ENCODE measurements at regions not wholly inside any gene's neighbourhood (a gene's known extent, or its start where the extent isn't known, plus 50 kb on each side); places are given as distances from the start of the nearest gene placed in this dataset.

DNA sequence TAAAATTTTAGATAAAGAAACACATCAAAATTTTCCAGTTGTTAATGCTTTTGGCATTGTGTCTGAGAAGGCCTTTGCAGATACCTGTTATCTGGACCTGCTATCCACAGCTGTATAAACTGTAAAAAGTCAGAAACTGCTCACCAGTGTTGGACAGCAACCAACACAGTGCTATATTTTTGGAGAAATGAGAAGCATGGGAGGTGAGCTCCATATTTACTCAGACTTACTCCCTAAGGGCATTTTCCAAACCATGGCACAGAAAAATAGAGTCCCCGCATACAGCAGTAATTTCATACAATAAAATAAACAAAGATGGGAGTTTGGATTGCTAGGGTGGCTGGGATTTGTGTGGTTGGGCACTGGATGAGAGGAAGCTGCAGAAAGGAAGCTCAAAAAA, 136.3 kb upstream of the GLI3 start:
- DNase-seq (ENCODE audit: extremely low read depth, insufficient read length), result no peak
- TF ChIP-seq, protein P1, sequence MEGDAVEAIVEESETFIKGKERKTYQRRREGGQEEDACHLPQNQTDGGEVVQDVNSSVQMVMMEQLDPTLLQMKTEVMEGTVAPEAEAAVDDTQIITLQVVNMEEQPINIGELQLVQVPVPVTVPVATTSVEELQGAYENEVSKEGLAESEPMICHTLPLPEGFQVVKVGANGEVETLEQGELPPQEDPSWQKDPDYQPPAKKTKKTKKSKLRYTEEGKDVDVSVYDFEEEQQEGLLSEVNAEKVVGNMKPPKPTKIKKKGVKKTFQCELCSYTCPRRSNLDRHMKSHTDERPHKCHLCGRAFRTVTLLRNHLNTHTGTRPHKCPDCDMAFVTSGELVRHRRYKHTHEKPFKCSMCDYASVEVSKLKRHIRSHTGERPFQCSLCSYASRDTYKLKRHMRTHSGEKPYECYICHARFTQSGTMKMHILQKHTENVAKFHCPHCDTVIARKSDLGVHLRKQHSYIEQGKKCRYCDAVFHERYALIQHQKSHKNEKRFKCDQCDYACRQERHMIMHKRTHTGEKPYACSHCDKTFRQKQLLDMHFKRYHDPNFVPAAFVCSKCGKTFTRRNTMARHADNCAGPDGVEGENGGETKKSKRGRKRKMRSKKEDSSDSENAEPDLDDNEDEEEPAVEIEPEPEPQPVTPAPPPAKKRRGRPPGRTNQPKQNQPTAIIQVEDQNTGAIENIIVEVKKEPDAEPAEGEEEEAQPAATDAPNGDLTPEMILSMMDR (IDR thresholded peaks at IDR 0.05; ENCODE audit: insufficient read depth, low read length, poor library complexity, severe bottlenecking), result no peak
- H3K4me3 ChIP-seq (replicated peaks; ENCODE audit: low read depth, low read length), result no peak overlapping the region
- H3K36me3 ChIP-seq (ENCODE audit: control insufficient read depth, insufficient read depth, low read length), result no peaks in the 10 kb centered on the region
- no peaks in the 10 kb centered on the region for H3K27me3 ChIP-seq (replicated peaks; ENCODE audit: control insufficient read depth, insufficient read depth, low read length)

DNA sequence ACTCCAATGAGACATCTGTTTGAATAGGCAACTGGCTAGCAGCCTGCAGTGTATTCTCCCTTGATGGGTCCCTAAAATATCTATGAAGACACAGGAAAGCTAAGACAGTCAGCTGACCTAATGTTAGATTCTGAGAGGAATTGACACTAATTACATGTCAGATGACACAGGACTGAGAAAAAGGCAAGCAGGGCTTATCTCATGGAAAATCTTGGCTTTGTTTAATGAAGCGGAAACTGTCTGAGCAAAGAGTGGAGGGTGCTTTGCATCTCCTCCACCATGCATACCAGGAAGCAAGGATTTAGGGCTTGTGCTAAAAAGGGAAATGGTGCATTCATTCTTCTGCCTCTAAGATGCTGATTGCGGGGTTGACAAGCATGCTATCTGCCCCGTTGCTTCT, 135.5 kb upstream of the GLI3 start:
- no peaks in the 10 kb centered on the region for H3K27me3 ChIP-seq (replicated peaks; ENCODE audit: control insufficient read depth, insufficient read depth, low read length)

DNA sequence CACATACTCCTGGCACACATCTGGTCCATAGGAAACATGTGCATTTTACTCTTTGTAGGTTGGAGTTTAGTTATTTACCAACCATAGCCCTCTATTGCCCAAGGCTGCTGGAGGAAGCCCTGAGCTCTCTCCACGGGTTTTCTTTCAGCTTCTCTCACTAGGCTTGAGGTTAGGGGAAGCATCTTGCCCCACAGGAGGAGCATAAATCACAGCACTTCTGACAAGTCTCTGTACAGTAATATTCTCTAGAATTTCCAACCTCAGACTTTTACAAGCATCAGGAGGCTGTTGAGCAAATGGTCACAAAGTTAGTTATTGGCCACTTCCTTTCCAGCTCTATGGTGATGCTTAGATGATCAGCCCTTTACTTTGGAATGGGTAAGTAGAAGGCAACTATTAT, 122.9 kb upstream of the GLI3 start:
- DNase-seq (ENCODE audit: extremely low read depth, insufficient read length), result no peak

More for the DNA sequence above, 135.5 kb upstream of the GLI3 start:
- no peak for DNase-seq (ENCODE audit: extremely low read depth, insufficient read length)
- Histone ChIP-seq H3K36me3 (ENCODE audit: control insufficient read depth, insufficient read depth, low read length) (no peaks in the 10 kb centered on the region), H3K4me3 (replicated peaks; ENCODE audit: low read depth, low read length) (no peak overlapping the region)
- TF ChIP-seq, protein P1 (IDR thresholded peaks at IDR 0.05; ENCODE audit: insufficient read depth, low read length, poor library complexity, severe bottlenecking), result no peak

DNA sequence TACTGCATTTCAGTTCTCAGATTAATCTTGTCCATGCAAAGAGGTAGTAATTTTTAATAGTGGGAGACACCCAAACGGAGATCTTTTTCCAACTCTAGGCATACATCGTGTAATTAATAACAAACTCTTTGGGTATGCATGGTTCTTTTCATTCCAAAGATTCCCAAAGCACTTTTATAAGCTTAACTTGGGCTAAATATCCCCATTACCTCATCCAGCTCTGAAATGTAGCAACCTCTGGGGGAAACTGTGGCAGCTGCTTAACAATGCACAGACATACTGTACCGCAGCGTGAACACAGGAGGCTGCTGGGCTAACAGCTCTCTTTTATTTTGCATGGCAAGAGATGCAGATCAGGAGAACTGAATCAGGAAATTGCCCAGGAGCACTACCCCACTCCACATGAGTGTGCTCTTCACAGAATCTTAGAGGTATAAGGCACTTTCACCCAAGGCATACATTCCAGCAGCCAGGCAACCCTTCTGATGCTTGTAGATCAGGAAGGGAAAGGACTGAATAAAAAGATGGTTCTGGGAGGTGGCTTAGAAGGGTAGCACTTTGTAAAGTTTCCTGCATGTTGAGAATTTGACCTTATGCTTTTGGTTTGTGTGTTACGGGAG, 114.4 kb upstream of the GLI3 start:
- H3K36me3 ChIP-seq (ENCODE audit: control insufficient read depth, insufficient read depth, low read length), result no peaks in the 10 kb centered on the region
- no peak for DNase-seq (ENCODE audit: extremely low read depth, insufficient read length)
- TF ChIP-seq, protein P1 (IDR thresholded peaks at IDR 0.05; ENCODE audit: insufficient read depth, low read length, poor library complexity, severe bottlenecking), result no peak
- no peak overlapping the region for H3K4me3 ChIP-seq (replicated peaks; ENCODE audit: low read depth, low read length)
- no peaks in the 10 kb centered on the region; the same call in 1 of the 2 replicates for H3K27me3 ChIP-seq (replicated peaks; ENCODE audit: control insufficient read depth, insufficient read depth, low read length)

More for the DNA sequence above, 122.9 kb upstream of the GLI3 start:
- TF ChIP-seq, protein P1 (IDR thresholded peaks at IDR 0.05; ENCODE audit: insufficient read depth, low read length, poor library complexity, severe bottlenecking), result no peak
- Histone ChIP-seq H3K36me3 (ENCODE audit: control insufficient read depth, insufficient read depth, low read length) (no peaks in the 10 kb centered on the region), H3K27me3 (replicated peaks; ENCODE audit: control insufficient read depth, insufficient read depth, low read length) (no peaks in the 10 kb centered on the region), H3K4me3 (replicated peaks; ENCODE audit: low read depth, low read length) (no peak overlapping the region)

DNA sequence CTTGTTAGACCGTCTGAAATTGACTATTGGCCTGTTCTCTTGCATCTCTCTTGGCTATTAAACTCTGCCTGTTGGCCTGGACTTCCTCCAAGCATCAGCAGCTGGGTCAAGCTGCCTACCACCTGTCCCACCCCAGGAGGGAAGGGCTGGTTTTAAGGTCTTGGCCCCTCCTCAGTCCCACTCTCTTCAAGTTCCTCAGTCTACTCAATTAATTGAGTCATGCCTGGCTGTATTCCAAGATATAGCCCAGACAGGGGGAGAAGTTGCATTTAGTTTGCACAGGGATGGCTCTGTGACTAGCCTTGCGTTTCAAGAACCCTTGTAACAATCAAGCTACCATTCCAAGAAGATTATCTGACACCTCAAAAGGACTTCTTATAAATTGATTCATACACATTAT, 113.8 kb upstream of the GLI3 start:
- no peaks in the 10 kb centered on the region for H3K36me3 ChIP-seq (ENCODE audit: control insufficient read depth, insufficient read depth, low read length)
- TF ChIP-seq, protein P1 (IDR thresholded peaks at IDR 0.05; ENCODE audit: insufficient read depth, low read length, poor library complexity, severe bottlenecking), result no peak
- H3K27me3 ChIP-seq (replicated peaks; ENCODE audit: control insufficient read depth, insufficient read depth, low read length), result no peaks in the 10 kb centered on the region; the same call in 1 of the 2 replicates
- H3K4me3 ChIP-seq (replicated peaks; ENCODE audit: low read depth, low read length), result no peak overlapping the region
- DNase-seq (ENCODE audit: extremely low read depth, insufficient read length), result no peak

DNA sequence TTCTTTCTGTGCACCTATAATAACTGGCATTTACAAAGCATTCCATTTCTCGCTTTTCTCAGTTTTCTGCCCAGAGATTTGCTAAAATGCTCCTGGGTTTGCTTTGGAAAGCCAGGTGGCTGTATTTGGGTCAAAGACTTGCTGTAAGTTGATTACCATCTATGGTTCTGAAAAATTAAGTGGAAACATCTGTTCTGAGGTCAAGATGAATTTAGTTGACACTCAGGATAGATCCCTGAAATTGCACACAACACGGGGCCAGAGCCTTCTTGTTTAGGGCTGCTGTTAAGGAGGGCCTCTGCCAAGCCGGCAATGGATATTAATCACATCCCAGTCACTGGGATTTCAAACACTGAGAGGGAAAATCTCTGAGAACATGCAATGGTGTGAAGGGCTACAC, 111.6 kb upstream of the GLI3 start:
- H3K36me3 ChIP-seq (ENCODE audit: control insufficient read depth, insufficient read depth, low read length), result no peaks in the 10 kb centered on the region
- TF ChIP-seq, protein P1 (IDR thresholded peaks at IDR 0.05; ENCODE audit: insufficient read depth, low read length, poor library complexity, severe bottlenecking), result no peak
- H3K4me3 ChIP-seq (replicated peaks; ENCODE audit: low read depth, low read length), result no peak overlapping the region
- peaks cover 1% of the 10 kb centered on the region for H3K27me3 ChIP-seq (replicated peaks; ENCODE audit: control insufficient read depth, insufficient read depth, low read length)
- no peak for DNase-seq (ENCODE audit: extremely low read depth, insufficient read length)
